K562 (cell line): ENCODE measurements at regions not wholly inside any gene's neighbourhood (a gene's known extent, or its start where the extent isn't known, plus 50 kb on each side); places are given as distances from the start of the nearest gene placed in this dataset.

Experiments used
- ATAC-seq: fragments of 200-7000 bp; cut with Tn5 transposase; 3 replicates; pipeline ENCODE4 v1.9.1; 2020; ENCODE audit warnings: moderate library complexity
- BruUV-seq: library from RNA; stranded (reverse); fragments of 400-500 nt; replicated peaks from 2 replicates; lab custom pipeline; 2021; lab: Mats Ljungman, UMichigan
- CTCF ChIA-PET: fragments of 300-600 bp; formaldehyde crosslinking; extraction: SDS; loops from one replicate; lab custom pipeline; 2021; ENCODE audit warnings: low intra/inter-chr PET ratio; lab: Yijun Ruan, JAX
- POLR2A ChIA-PET: fragments of 300-600, 350-650 bp; sonication (Branson Sonifier 250); formaldehyde crosslinking; extraction: SDS; loops from one replicate; lab custom pipeline; 2021; ENCODE audit warnings: antibody characterized with exemption, inconsistent platforms; lab: Yijun Ruan, JAX
- DNase-seq, 4 experiments: peaks; one replicate each; pipeline versions ENCODE4 v3.0.0 to v3.0.0-alpha.2; 2011 to 2018; ENCODE audit warnings: low spot score in 3 of 4, mixed read lengths in 3 of 4; ENCODE audit errors: extremely low read depth in 1 of 4
- FAIRE-seq: peaks from 2 replicates; lab custom pipeline; 2011; peaks lifted over from hg19 to GRCh38; lab: Jason Lieb, UNC
- H2AFZ ChIP-seq: 2 replicates; pipeline ENCODE4 v1.6.0; 2011; ENCODE audit warnings: low read depth, low read length, control low read depth, inconsistent platforms
- H3K27ac ChIP-seq: fragments of 200-600 bp; 3 replicates; pipeline ENCODE4 v1.8.0; 2011; ENCODE audit warnings: low read depth, mild to moderate bottlenecking, control low read depth, inconsistent platforms, low read length, moderate library complexity, mixed read lengths; ENCODE audit errors: extremely low read depth
- H3K27me3 ChIP-seq, 2 experiments: fragments of 300-600 bp in 1 of 2; 2 replicates in 1 of 2; 3 replicates in 1 of 2; pipeline versions ENCODE4 v1.6.0 to v1.8.0; 2011; ENCODE audit warnings: inconsistent platforms in 2 of 2, low read length in 2 of 2, mild to moderate bottlenecking in 1 of 2, mixed read lengths in 1 of 2, moderate library complexity in 1 of 2; ENCODE audit not compliant: control insufficient read depth in 2 of 2, insufficient read depth in 2 of 2
- H3K36me3 ChIP-seq: fragments of 300-600 bp; 3 replicates; pipeline ENCODE4 v1.8.0; 2011; ENCODE audit warnings: mild to moderate bottlenecking, low read length, inconsistent platforms; ENCODE audit not compliant: control insufficient read depth, insufficient read depth
- H3K4me1 ChIP-seq, 2 experiments: fragments of 200-600 bp in 1 of 2; replicated peaks in 1 of 2; 2 replicates in 1 of 2; 3 replicates in 1 of 2; pipeline versions ENCODE4 v1.5.1 to v1.8.0; 2011; ENCODE audit warnings: inconsistent platforms in 2 of 2, low read length in 2 of 2, mild to moderate bottlenecking in 1 of 2, mixed read lengths in 1 of 2, moderate library complexity in 1 of 2; ENCODE audit not compliant: control insufficient read depth in 2 of 2, insufficient read depth in 2 of 2
- H3K4me2 ChIP-seq: 2 replicates; pipeline ENCODE4 v1.6.1; 2011; ENCODE audit warnings: low read length, control low read depth, inconsistent platforms, mixed read lengths; ENCODE audit not compliant: insufficient read depth
- H3K4me3 ChIP-seq: fragments of 200-600 bp; sonication (generic), shearing (Covaris generic); 2 replicates; pipeline ENCODE4 v1.5.1; 2016; ENCODE audit warnings: control low read depth, inconsistent platforms
- H3K79me2 ChIP-seq: fragments of 200-600 bp; 3 replicates; pipeline ENCODE4 v1.8.0; 2011; ENCODE audit warnings: low read length, inconsistent platforms; ENCODE audit not compliant: control insufficient read depth, insufficient read depth
- H3K9ac ChIP-seq, 2 experiments: 2 replicates each; pipeline versions ENCODE4 v1.6.0 to v1.6.1; 2011; ENCODE audit warnings: low read depth in 2 of 2, low read length in 2 of 2, control low read depth in 1 of 2, inconsistent platforms in 1 of 2, mild to moderate bottlenecking in 1 of 2, mixed read lengths in 1 of 2; ENCODE audit not compliant: insufficient read depth in 1 of 2
- H3K9me1 ChIP-seq: one replicate; pipeline ENCODE4 v1.6.0; 2011; ENCODE audit warnings: inconsistent platforms, mild to moderate bottlenecking, low read length, moderate library complexity; ENCODE audit not compliant: control insufficient read depth, insufficient read depth
- H3K9me3 ChIP-seq: replicated peaks from 2 replicates; pipeline ENCODE4 v1.5.1; 2011; ENCODE audit warnings: low read depth, low read length, inconsistent platforms; ENCODE audit not compliant: control insufficient read depth, insufficient read depth
- H4K20me1 ChIP-seq: replicated peaks from 2 replicates; pipeline ENCODE4 v1.6.1; 2011; ENCODE audit warnings: low read length, inconsistent platforms, mixed read lengths; ENCODE audit not compliant: control insufficient read depth, insufficient read depth
- ARID2 ChIP-seq: fragments of 450-650 bp; IDR thresholded peaks from 2 replicates; pipeline ENCODE4 v1.6.1; 2017; ENCODE audit warnings: antibody characterized with exemption, mild to moderate bottlenecking
- BRF1 ChIP-seq: IDR thresholded peaks from 3 replicates; pipeline ENCODE4 v1.6.1; 2011; ENCODE audit warnings: borderline replicate concordance, mild to moderate bottlenecking; ENCODE audit not compliant: insufficient read length; ENCODE audit errors: extremely low read depth
- CREBBP ChIP-seq: IDR thresholded peaks from one replicate; pipeline ENCODE4 v1.6.1; 2012; ENCODE audit warnings: low read depth, mild to moderate bottlenecking, control low read depth, inconsistent platforms, low read length
- FOXJ2 ChIP-seq: fragments of 200-800 bp; sonication (Bioruptor generic); IDR thresholded peaks from 2 replicates; pipeline ENCODE4 v1.6.1; 2016; ENCODE audit warnings: missing genetic modification characterization, missing compliant biosample characterization
- IRF2 ChIP-seq: sonication (generic); formaldehyde crosslinking; IDR thresholded peaks from 2 replicates; pipeline ENCODE4 v1.8.1; 2022; ENCODE audit warnings: mild to moderate bottlenecking, missing genetic modification reagents
- KLF10 ChIP-seq: fragments of 250-450 bp; sonication (Bioruptor Pico); IDR thresholded peaks from 2 replicates; pipeline ENCODE4 v1.6.1; 2021; ENCODE audit warnings: matching md5 sums
- PCBP2 ChIP-seq: fragments of 200-400 bp; formaldehyde crosslinking; IDR thresholded peaks from 2 replicates; pipeline ENCODE4 v1.6.1; 2018; ENCODE audit warnings: low read length, low read depth, mild to moderate bottlenecking, moderate library complexity; ENCODE audit not compliant: poor library complexity, severe bottlenecking
- POLR2B ChIP-seq: fragments of 450-650 bp; IDR thresholded peaks from 2 replicates; pipeline ENCODE4 v1.6.1; 2018; ENCODE audit warnings: low read depth; ENCODE audit not compliant: partially characterized antibody
- ZKSCAN3 ChIP-seq: fragments of 250-450 bp; sonication (Bioruptor Pico); IDR thresholded peaks from 2 replicates; pipeline ENCODE4 v1.4.0; 2020
- ZNF184 ChIP-seq: sonication (generic); formaldehyde crosslinking; IDR thresholded peaks from 2 replicates; pipeline ENCODE4 v1.5.0; 2020; ENCODE audit warnings: missing genetic modification reagents
- ZNF79 ChIP-seq: fragments of 250-450 bp; sonication (Bioruptor Pico); IDR thresholded peaks from 2 replicates; pipeline ENCODE4 v1.4.0; 2020; ENCODE audit warnings: low read depth, mild to moderate bottlenecking, moderate library complexity
- WGBS: fragments of 100-300 bp; shearing (Covaris generic); methylation state at CpG from one replicate; pipeline ENCODE4 v1.1.6; 2016; ENCODE audit warnings: low coverage, mixed read lengths; ENCODE audit not compliant: insufficient coverage; ENCODE audit errors: missing lambda C conversion rate; 5-methylcytosine and 5-hydroxymethylcytosine counted together
- in situ Hi-C: fragments of 300-500 bp; cut with MboI; formaldehyde crosslinking; loops from 4 replicates; pipeline ENCODE4 v1.15.0; 2018; ENCODE audit warnings: inconsistent platforms, mixed read lengths
- intact Hi-C: fragments of 100-400 bp; cut with micrococcal nuclease; formaldehyde crosslinking; loops from 2 replicates; pipeline ENCODE4 v1.14.2; 2022

DNA sequence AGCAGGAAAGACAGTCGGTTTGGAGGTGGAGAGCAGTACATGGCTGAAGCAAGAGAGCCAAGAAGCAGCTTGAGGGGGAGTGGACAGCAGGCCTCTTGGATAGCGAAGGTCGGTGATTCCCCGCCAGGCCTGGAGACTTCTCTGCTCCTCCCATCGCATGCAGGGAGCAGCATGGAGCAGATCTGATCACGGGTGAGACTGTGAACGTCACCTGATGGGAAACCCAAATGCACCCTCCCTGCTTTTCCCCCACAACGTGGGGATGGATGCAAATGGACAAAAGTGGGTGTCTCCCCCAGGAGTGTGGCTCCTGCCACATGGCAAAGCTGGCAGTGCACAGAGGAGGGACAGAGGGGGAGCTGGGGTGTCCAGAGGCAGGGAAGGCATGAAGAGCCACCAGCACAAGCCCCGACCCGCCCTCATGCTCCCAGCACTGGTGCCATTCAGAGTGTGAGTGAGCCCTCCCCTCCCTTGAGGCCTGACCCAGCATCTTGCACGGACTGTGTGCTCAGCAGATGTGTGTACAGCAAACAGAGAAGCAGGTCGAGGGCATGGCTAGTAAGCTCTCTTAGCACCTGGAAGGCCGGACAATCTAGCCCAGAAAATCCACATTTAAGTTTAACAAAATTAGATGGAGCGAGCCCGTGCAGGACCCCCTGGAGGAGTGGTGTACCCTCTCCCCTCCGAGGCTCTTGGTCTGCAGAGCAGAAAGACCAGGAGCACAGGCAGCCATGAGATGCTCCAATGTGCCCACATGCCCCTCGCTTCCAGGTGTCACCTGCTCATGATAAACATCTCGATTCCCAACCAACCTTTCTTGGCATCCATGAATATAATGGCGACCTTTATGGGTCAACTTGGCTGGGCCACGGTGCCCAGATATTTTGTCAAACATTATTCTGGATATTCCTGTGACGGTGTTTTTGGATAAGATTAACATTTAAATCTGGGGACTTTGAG, 661.7 kb downstream of the TBC1D22A start:
- H3K36me3 ChIP-seq, result no peaks in the 10 kb centered on the region
- ChIA-PET CTCF (no interaction called here), POLR2A (no interaction called here)
- in situ Hi-C loops, result no loop called here
- no peaks in the 10 kb centered on the region for H3K9me1 ChIP-seq
- no peak overlapping the region for H2AFZ ChIP-seq
- no peaks in the 10 kb centered on the region for H4K20me1 ChIP-seq
- H3K4me3 ChIP-seq, result no peak overlapping the region
- intact Hi-C loops, result no loop called here
- no TSS peak for BruUV-seq
- TF ChIP-seq ZNF184 (no peak), KLF10 (CRISPR knock-in tag) (no peak), POLR2B (no peak), BRF1 (no peak), ZNF79 (CRISPR knock-in tag) (no peak), PCBP2 (no peak), ARID2 (no peak), FOXJ2 (tag) (no peak), IRF2 (CRISPR knock-in tag) (no peak), CREBBP (no peak), ZKSCAN3 (CRISPR knock-in tag) (no peak)
- H3K27me3 ChIP-seq, result peaks cover 0 to 5% of the 10 kb centered on the region in 2 experiments; a peak in 1 of 5 replicates
- DNase-seq (no peak), ATAC-seq (no peak), FAIRE-seq (no peak)
- H3K4me1 ChIP-seq, result no peaks in the 10 kb centered on the region
- no peak overlapping the region for H3K4me2 ChIP-seq
- no peaks in the 10 kb centered on the region for H3K9me3 ChIP-seq
- H3K27ac ChIP-seq, result no peak overlapping the region
- H3K9ac ChIP-seq, result no peak overlapping the region
- no peaks in the 10 kb centered on the region for H3K79me2 ChIP-seq
- WGBS, result 0% methylated on average over 18 of the region's 21 CpGs
